GM13977 (cell line): ENCODE measurements at regions not wholly inside any gene's neighbourhood (a gene's known extent, or its start where the extent isn't known, plus 50 kb on each side); places are given as distances from the start of the nearest gene placed in this dataset.

Experiments used
- DNase-seq: peaks from one replicate; pipeline ENCODE4 v3.0.0; 2012; ENCODE audit warnings: low spot score
- CTCF ChIP-seq: IDR thresholded peaks from 2 replicates; pipeline ENCODE4 v1.5.1; 2012; ENCODE audit warnings: mild to moderate bottlenecking, control low read depth; ENCODE audit not compliant: insufficient read depth; ENCODE audit errors: extremely low read depth, missing control alignments
- in situ Hi-C: fragments of 300-500 bp; cut with MboI; formaldehyde crosslinking; loops from one replicate; pipeline ENCODE4 v1.12.0; 2022; ENCODE audit warnings: low sequenced_read_pairs, low pct_unique_long_range_greater_than_20kb, mixed read lengths, inconsistent platforms; ENCODE audit not compliant: unreplicated experiment

- in situ Hi-C loops, result no loop called here
- DNase-seq, result no peak
- no peak for TF ChIP-seq CTCF
Observed at GRCh38 chr1:157237981-157238380, 99.8 kb upstream of the ETV3 start.

GRCh38 chr1:157237522-157237921 lies 99.3 kb upstream of the ETV3 start:
- in situ Hi-C loops, result no loop called here
- TF ChIP-seq CTCF, result no peak
- DNase-seq, result no peak

GRCh38 chr1:157236072-157236471 lies 97.9 kb upstream of the ETV3 start:
- in situ Hi-C loops, result no loop called here
- no peak for TF ChIP-seq CTCF
- no peak for DNase-seq

GRCh38 chr1:157235307-157235706 lies 97.1 kb upstream of the ETV3 start:
- in situ Hi-C loops, result no loop called here
- no peak for DNase-seq
- TF ChIP-seq CTCF, result no peak

- in situ Hi-C loops, result no loop called here
- no peak for DNase-seq
- TF ChIP-seq CTCF, result no peak
Observed at GRCh38 chr1:157234705-157235273, 96.6 kb upstream of the ETV3 start.

- TF ChIP-seq CTCF, result no peak
- in situ Hi-C loops, result no loop called here
- DNase-seq, result no peak
Observed at GRCh38 chr1:157233131-157233530, 94.9 kb upstream of the ETV3 start.
